ENCODE measurements at regions not wholly inside any gene's neighbourhood (a gene's known extent, or its start where the extent isn't known, plus 50 kb on each side); places are given as distances from the start of the nearest gene placed in this dataset.

DNA sequence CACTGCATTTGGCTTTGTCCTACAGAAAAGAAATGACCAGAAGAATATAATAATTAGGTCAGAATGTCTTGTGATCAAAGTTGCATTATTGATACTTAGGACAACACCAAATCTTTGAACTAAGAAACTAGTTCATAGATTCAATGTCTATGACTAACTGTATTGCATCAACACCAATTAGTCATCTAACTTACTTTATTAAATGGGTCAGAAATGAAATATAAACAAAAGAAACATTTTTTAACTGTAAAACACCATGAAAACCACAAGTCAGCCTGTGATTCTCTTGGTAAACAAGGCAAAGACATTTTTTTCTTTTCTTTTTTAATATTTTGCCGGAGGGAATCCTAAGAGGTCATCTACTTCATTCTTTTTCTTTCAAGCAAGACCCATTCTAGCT lies 114.1 kb upstream of the HDDC2 start:
- H3K27me3 Mint-ChIP-seq = peaks cover 0 to 10% (median 6%) of the 10 kb centered on the region in 5 donors
- ChIA-PET CTCF (no interaction called here), POLR2A (no interaction called here)
- Histone ChIP-seq H3K4me3 (ENCODE audit: low read length) (no peak overlapping the region), H3K36me3 (ENCODE audit: control insufficient read depth in 2 of 3, insufficient read depth in 3 of 3, low read length in 3 of 3) (no peaks in the 10 kb centered on the region), H3K27ac (ENCODE audit: low read depth, low read length) (no peak overlapping the region), H3K9me3 (ENCODE audit: control insufficient read depth in 2 of 3, low read length in 3 of 3) (no peaks in the 10 kb centered on the region), H3K27me3 (ENCODE audit: control insufficient read depth in 2 of 2, insufficient read depth in 2 of 2, low read length in 2 of 2) (no peaks in the 10 kb centered on the region), H3K4me1 (ENCODE audit: control insufficient read depth in 2 of 2, insufficient read depth in 2 of 2, low read length in 2 of 2) (no peaks in the 10 kb centered on the region)
- intact Hi-C loops (cut with micrococcal nuclease) = no loop called here
- no peak overlapping the region for H3K27ac Mint-ChIP-seq
- peaks cover 0 to 3% (median 0%) of the 10 kb centered on the region in 5 donors for H3K36me3 Mint-ChIP-seq
- no peak overlapping the region for H3K4me3 Mint-ChIP-seq
- ATAC-seq = no peak
- no peaks in the 10 kb centered on the region for H3K4me1 Mint-ChIP-seq
- H3K9me3 Mint-ChIP-seq = peaks cover 0 to 11% (median 0%) of the 10 kb centered on the region in 11 donors
- DNase-seq = no peak

- no peaks in the 10 kb centered on the region for H3K4me1 Mint-ChIP-seq
- Histone ChIP-seq H3K4me1 (ENCODE audit: control insufficient read depth in 2 of 2, insufficient read depth in 2 of 2, low read length in 2 of 2) (no peaks in the 10 kb centered on the region), H3K27me3 (ENCODE audit: control insufficient read depth in 2 of 2, insufficient read depth in 2 of 2, low read length in 2 of 2) (no peaks in the 10 kb centered on the region), H3K27ac (ENCODE audit: low read depth, low read length) (no peak overlapping the region), H3K4me3 (ENCODE audit: low read length) (no peak overlapping the region), H3K36me3 (ENCODE audit: control insufficient read depth in 2 of 3, insufficient read depth in 3 of 3, low read length in 3 of 3) (no peaks in the 10 kb centered on the region), H3K9me3 (ENCODE audit: control insufficient read depth in 2 of 3, low read length in 3 of 3) (no peaks in the 10 kb centered on the region)
- ChIA-PET CTCF (interaction anchor here (0.6 kb wide), 1 partner anchor 16 kb away, joined by 3 read pairs; no protein-coding TSS in a partner anchor), POLR2A (no interaction called here)
- ATAC-seq (no peak), DNase-seq (no peak)
- peaks cover 0 to 3% (median 0%) of the 10 kb centered on the region in 5 donors for H3K36me3 Mint-ChIP-seq
- no peak overlapping the region for H3K27ac Mint-ChIP-seq
- peaks cover 0 to 7% (median 0%) of the 10 kb centered on the region in 11 donors for H3K9me3 Mint-ChIP-seq
- H3K4me3 Mint-ChIP-seq = no peak overlapping the region
- intact Hi-C loops (cut with micrococcal nuclease) = no loop called here
- peaks cover 0 to 14% (median 0%) of the 10 kb centered on the region in 5 donors for H3K27me3 Mint-ChIP-seq
Observed at GRCh38 chr6:125421836-125422235, 120.1 kb upstream of the HDDC2 start.

DNA sequence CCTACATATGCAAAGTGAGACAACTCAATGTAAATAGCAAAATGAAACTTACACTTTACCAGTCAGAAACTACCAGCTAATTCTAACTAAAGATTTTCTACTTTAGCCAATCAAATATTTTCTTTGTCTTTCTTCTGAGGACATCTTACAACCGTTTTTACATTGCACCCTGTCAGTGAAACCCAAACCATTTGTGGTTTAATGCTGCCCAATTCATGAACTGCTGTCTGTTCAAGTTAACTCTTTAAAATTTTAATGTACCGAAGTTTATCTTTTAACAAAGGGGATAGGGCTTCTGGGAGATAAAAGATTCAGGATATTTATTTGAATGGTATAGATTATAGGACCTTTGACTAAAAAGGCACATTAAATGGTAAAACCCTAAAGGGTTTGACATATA lies 121.3 kb upstream of the HDDC2 start:
- H3K9me3 Mint-ChIP-seq = peaks cover 0 to 1% (median 0%) of the 10 kb centered on the region in 11 donors
- no peak overlapping the region for H3K4me3 ChIP-seq (ENCODE audit: low read length)

DNA sequence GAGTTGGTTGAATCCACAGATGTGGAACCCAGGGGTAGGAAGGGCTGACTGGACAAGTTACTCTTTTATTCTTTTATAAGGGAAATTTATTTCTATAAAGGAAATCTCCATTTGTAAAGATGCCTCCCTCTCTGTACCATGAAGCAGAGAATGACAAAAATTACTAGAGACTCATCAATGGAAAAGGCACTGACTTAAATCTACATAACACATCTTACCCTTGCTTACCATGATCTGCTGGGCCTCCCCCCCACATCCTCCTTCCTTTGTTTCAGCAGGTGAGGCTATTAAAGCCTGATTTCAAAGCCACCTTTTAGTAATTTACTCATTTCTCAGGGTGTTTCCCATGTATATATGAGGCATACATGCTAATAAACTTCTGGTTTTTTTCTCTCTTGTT lies 130.2 kb upstream of the HDDC2 start:
- Mint-ChIP-seq H3K27ac (no peak overlapping the region), H3K36me3 (no peaks in the 10 kb centered on the region), H3K4me1 (no peaks in the 10 kb centered on the region), H3K4me3 (no peak overlapping the region), H3K27me3 (peaks cover 13 to 37% (median 23%) of the 10 kb centered on the region in 5 donors), H3K9me3 (peaks cover 0 to 7% (median 0%) of the 10 kb centered on the region in 11 donors)
- no peaks in the 10 kb centered on the region for H3K27me3 ChIP-seq (ENCODE audit: control insufficient read depth in 2 of 2, insufficient read depth in 2 of 2, low read length in 2 of 2)
- intact Hi-C loops (cut with micrococcal nuclease) = no loop called here
- H3K4me3 ChIP-seq (ENCODE audit: low read length) = no peak overlapping the region
- H3K4me1 ChIP-seq (ENCODE audit: control insufficient read depth in 2 of 2, insufficient read depth in 2 of 2, low read length in 2 of 2) = no peaks in the 10 kb centered on the region
- no peaks in the 10 kb centered on the region for H3K9me3 ChIP-seq (ENCODE audit: control insufficient read depth in 2 of 3, low read length in 3 of 3)
- no peak overlapping the region for H3K27ac ChIP-seq (ENCODE audit: low read depth, low read length)
- CTCF ChIA-PET = no interaction called here
- POLR2A ChIA-PET = no interaction called here
- H3K36me3 ChIP-seq (ENCODE audit: control insufficient read depth in 2 of 3, insufficient read depth in 3 of 3, low read length in 3 of 3) = no peaks in the 10 kb centered on the region
- DNase-seq (no peak), ATAC-seq (no peak)

More for the DNA sequence above, 121.3 kb upstream of the HDDC2 start:
- Histone ChIP-seq H3K4me1 (ENCODE audit: control insufficient read depth in 2 of 2, insufficient read depth in 2 of 2, low read length in 2 of 2) (no peaks in the 10 kb centered on the region), H3K27me3 (ENCODE audit: control insufficient read depth in 2 of 2, insufficient read depth in 2 of 2, low read length in 2 of 2) (no peaks in the 10 kb centered on the region), H3K36me3 (ENCODE audit: control insufficient read depth in 2 of 3, insufficient read depth in 3 of 3, low read length in 3 of 3) (no peaks in the 10 kb centered on the region), H3K9me3 (ENCODE audit: control insufficient read depth in 2 of 3, low read length in 3 of 3) (no peaks in the 10 kb centered on the region), H3K27ac (ENCODE audit: low read depth, low read length) (no peak overlapping the region)
- intact Hi-C loops (cut with micrococcal nuclease) = no loop called here
- Mint-ChIP-seq H3K36me3 (no peaks in the 10 kb centered on the region), H3K4me3 (no peak overlapping the region), H3K27ac (no peak overlapping the region), H3K27me3 (peaks cover 1 to 16% (median 7%) of the 10 kb centered on the region in 5 donors), H3K4me1 (no peaks in the 10 kb centered on the region)
- POLR2A ChIA-PET = no interaction called here
- no peak for DNase-seq
- CTCF ChIA-PET = no interaction called here
- ATAC-seq = no peak

- DNase-seq (no peak), ATAC-seq (no peak)
- Mint-ChIP-seq H3K36me3 (no peaks in the 10 kb centered on the region), H3K27me3 (peaks cover 11 to 38% (median 24%) of the 10 kb centered on the region in 5 donors), H3K9me3 (peaks cover 0 to 6% (median 0%) of the 10 kb centered on the region in 11 donors), H3K27ac (no peak overlapping the region), H3K4me1 (no peaks in the 10 kb centered on the region), H3K4me3 (no peak overlapping the region)
- Histone ChIP-seq H3K9me3 (ENCODE audit: control insufficient read depth in 2 of 3, low read length in 3 of 3) (no peaks in the 10 kb centered on the region), H3K27ac (ENCODE audit: low read depth, low read length) (no peak overlapping the region), H3K36me3 (ENCODE audit: control insufficient read depth in 2 of 3, insufficient read depth in 3 of 3, low read length in 3 of 3) (no peaks in the 10 kb centered on the region), H3K4me1 (ENCODE audit: control insufficient read depth in 2 of 2, insufficient read depth in 2 of 2, low read length in 2 of 2) (no peaks in the 10 kb centered on the region), H3K4me3 (ENCODE audit: low read length) (no peak overlapping the region), H3K27me3 (ENCODE audit: control insufficient read depth in 2 of 2, insufficient read depth in 2 of 2, low read length in 2 of 2) (no peaks in the 10 kb centered on the region)
- ChIA-PET CTCF (no interaction called here), POLR2A (no interaction called here)
- intact Hi-C loops (cut with micrococcal nuclease) = no loop called here
Observed at GRCh38 chr6:125432963-125433362, 131.2 kb upstream of the HDDC2 start.

DNA sequence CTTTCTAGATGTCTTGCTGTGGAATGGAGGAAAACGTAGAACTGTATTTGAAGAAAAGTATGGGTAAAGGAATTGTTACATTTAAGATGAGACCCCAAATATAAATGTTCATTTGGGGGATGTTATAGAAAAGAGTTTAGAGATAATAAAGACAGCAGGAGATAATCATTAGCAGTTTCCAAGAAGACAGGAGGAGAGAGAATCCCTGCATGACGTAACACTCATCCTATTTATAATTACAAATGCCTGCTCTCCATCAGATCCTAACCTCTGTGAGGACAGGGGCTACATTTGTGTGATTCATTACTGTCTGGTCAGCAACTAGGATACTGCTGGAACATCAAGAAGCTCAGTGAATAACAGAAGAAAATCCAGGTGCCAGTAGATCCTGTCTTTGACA lies 133.0 kb upstream of the HDDC2 start:
- Mint-ChIP-seq H3K27me3 (peaks cover 11 to 38% (median 22%) of the 10 kb centered on the region in 5 donors), H3K27ac (no peak overlapping the region), H3K36me3 (no peaks in the 10 kb centered on the region), H3K4me1 (no peaks in the 10 kb centered on the region), H3K9me3 (peaks cover 0 to 5% (median 0%) of the 10 kb centered on the region in 11 donors), H3K4me3 (no peak overlapping the region)
- ChIA-PET POLR2A (no interaction called here), CTCF (interaction anchor here (0.7 kb wide), 1 partner anchor 669 kb away, joined by 3 read pairs; no protein-coding TSS in a partner anchor)
- ATAC-seq (no peak), DNase-seq (no peak)
- no peak overlapping the region for H3K4me3 ChIP-seq (ENCODE audit: low read length)
- no peaks in the 10 kb centered on the region for H3K4me1 ChIP-seq (ENCODE audit: control insufficient read depth in 2 of 2, insufficient read depth in 2 of 2, low read length in 2 of 2)
- H3K36me3 ChIP-seq (ENCODE audit: control insufficient read depth in 2 of 3, insufficient read depth in 3 of 3, low read length in 3 of 3) = no peaks in the 10 kb centered on the region
- intact Hi-C loops (cut with micrococcal nuclease) = no loop called here
- no peaks in the 10 kb centered on the region for H3K9me3 ChIP-seq (ENCODE audit: control insufficient read depth in 2 of 3, low read length in 3 of 3)
- no peak overlapping the region for H3K27ac ChIP-seq (ENCODE audit: low read depth, low read length)
- H3K27me3 ChIP-seq (ENCODE audit: control insufficient read depth in 2 of 2, insufficient read depth in 2 of 2, low read length in 2 of 2) = no peaks in the 10 kb centered on the region

DNA sequence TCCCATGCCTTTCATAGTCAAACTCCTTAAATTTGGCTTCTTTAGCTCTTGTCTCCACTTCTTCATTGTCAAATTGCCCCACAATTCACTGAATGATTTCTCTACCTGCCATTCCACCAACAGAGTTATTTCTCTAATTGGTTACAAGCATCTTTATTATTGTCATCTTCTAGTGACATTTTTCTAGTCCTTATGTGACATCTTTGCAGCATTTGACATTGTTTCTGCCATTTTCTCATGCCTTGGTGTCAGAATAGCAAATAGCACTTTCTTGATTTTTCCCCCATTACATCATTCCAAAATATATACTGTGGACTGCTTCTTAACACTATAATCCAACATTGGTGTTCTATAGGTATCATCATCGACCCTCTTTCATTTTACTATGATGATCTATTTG lies 137.7 kb upstream of the HDDC2 start:
- Mint-ChIP-seq H3K9me3 (peaks cover 0 to 5% (median 0%) of the 10 kb centered on the region in 11 donors), H3K27ac (no peak overlapping the region), H3K36me3 (no peaks in the 10 kb centered on the region), H3K4me3 (no peak overlapping the region), H3K4me1 (no peaks in the 10 kb centered on the region), H3K27me3 (peaks cover 0 to 30% (median 14%) of the 10 kb centered on the region in 5 donors)
- ChIA-PET POLR2A (no interaction called here), CTCF (no interaction called here)
- ATAC-seq (no peak), DNase-seq (no peak)
- Histone ChIP-seq H3K27ac (ENCODE audit: low read depth, low read length) (no peak overlapping the region), H3K9me3 (ENCODE audit: control insufficient read depth in 2 of 3, low read length in 3 of 3) (no peaks in the 10 kb centered on the region), H3K4me1 (ENCODE audit: control insufficient read depth in 2 of 2, insufficient read depth in 2 of 2, low read length in 2 of 2) (no peaks in the 10 kb centered on the region), H3K4me3 (ENCODE audit: low read length) (no peak overlapping the region), H3K27me3 (ENCODE audit: control insufficient read depth in 2 of 2, insufficient read depth in 2 of 2, low read length in 2 of 2) (no peaks in the 10 kb centered on the region), H3K36me3 (ENCODE audit: control insufficient read depth in 2 of 3, insufficient read depth in 3 of 3, low read length in 3 of 3) (no peaks in the 10 kb centered on the region)
- intact Hi-C loops (cut with micrococcal nuclease) = no loop called here
